ENCODE measurements at regions not wholly inside any gene's neighbourhood (a gene's known extent, or its start where the extent isn't known, plus 50 kb on each side); places are given as distances from the start of the nearest gene placed in this dataset.

GRCh38 chr13:77994166-77994565, 75.5 kb upstream of the EDNRB start:
- ChIA-PET CTCF (no interaction called here), POLR2A (ENCODE audit: low non-redundant PET) (interaction anchor here (0.6 kb wide), 1 partner anchor 101 kb away, joined by 6 read pairs; no protein-coding TSS in a partner anchor)
- H3K9me3 ChIP-seq (ENCODE audit: low read depth, low read length, poor library complexity, severe bottlenecking) = no peaks in the 10 kb centered on the region
- H3K4me3 ChIP-seq (ENCODE audit: low read depth, low read length, poor library complexity, severe bottlenecking) = no peak overlapping the region
- H3K4me1 ChIP-seq (ENCODE audit: insufficient read depth, low read length, poor library complexity, severe bottlenecking) = no peaks in the 10 kb centered on the region
- BruUV-seq (replicated peaks) = no TSS peak
- no peak for DNase-seq (ENCODE audit: low spot score)
- H3K27ac ChIP-seq (ENCODE audit: low read depth, low read length, poor library complexity, severe bottlenecking) = no peak overlapping the region
- intact Hi-C loops (cut with micrococcal nuclease; ENCODE audit: unreplicated experiment) = no loop called here
- TF ChIP-seq, protein P1, sequence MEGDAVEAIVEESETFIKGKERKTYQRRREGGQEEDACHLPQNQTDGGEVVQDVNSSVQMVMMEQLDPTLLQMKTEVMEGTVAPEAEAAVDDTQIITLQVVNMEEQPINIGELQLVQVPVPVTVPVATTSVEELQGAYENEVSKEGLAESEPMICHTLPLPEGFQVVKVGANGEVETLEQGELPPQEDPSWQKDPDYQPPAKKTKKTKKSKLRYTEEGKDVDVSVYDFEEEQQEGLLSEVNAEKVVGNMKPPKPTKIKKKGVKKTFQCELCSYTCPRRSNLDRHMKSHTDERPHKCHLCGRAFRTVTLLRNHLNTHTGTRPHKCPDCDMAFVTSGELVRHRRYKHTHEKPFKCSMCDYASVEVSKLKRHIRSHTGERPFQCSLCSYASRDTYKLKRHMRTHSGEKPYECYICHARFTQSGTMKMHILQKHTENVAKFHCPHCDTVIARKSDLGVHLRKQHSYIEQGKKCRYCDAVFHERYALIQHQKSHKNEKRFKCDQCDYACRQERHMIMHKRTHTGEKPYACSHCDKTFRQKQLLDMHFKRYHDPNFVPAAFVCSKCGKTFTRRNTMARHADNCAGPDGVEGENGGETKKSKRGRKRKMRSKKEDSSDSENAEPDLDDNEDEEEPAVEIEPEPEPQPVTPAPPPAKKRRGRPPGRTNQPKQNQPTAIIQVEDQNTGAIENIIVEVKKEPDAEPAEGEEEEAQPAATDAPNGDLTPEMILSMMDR (conservative IDR thresholded peaks at IDR 0.05; ENCODE audit: low read depth, low read length) = no peak
- TF ChIP-seq EZH2 (IDR thresholded peaks at IDR 0.05; ENCODE audit: borderline replicate concordance, low read depth, low read length, poor library complexity, severe bottlenecking) = no peak
- H3K36me3 ChIP-seq (ENCODE audit: insufficient read depth, low read length, poor library complexity, severe bottlenecking) = no peaks in the 10 kb centered on the region
- H3K27me3 ChIP-seq (replicated peaks; ENCODE audit: insufficient read depth, low read depth, low read length, poor library complexity) = no peaks in the 10 kb centered on the region

DNA sequence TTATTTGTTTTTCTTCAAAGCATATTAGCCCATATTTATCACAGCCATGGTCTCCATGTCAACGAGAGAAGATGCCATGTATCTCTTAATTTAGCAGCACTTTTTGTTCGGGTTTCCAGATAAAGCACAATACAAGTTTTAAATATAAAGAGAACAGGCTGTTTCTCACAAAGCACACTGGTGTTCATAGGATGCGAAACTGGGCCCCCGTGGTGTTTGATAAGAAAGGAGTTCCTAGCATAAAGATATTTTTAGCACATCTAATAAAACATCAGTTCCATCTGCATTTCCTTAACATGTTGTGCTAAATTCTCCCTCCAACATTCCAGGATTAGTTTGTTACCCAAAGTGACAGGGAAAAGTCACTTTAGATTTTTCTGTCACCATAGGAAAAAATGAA, 72.4 kb upstream of the EDNRB start:
- H3K4me1 ChIP-seq (ENCODE audit: insufficient read depth, low read length, poor library complexity, severe bottlenecking) = no peaks in the 10 kb centered on the region
- DNase-seq (ENCODE audit: low spot score) = no peak
- no peaks in the 10 kb centered on the region for H3K27me3 ChIP-seq (replicated peaks; ENCODE audit: insufficient read depth, low read depth, low read length, poor library complexity)
- H3K36me3 ChIP-seq (ENCODE audit: insufficient read depth, low read length, poor library complexity, severe bottlenecking) = no peaks in the 10 kb centered on the region
- TF ChIP-seq, protein P1 (conservative IDR thresholded peaks at IDR 0.05; ENCODE audit: low read depth, low read length) = no peak
- no peak for TF ChIP-seq EZH2 (IDR thresholded peaks at IDR 0.05; ENCODE audit: borderline replicate concordance, low read depth, low read length, poor library complexity, severe bottlenecking)
- ChIA-PET CTCF (no interaction called here), POLR2A (ENCODE audit: low non-redundant PET) (no interaction called here)
- no peaks in the 10 kb centered on the region for H3K9me3 ChIP-seq (ENCODE audit: low read depth, low read length, poor library complexity, severe bottlenecking)
- no peak overlapping the region for H3K4me3 ChIP-seq (ENCODE audit: low read depth, low read length, poor library complexity, severe bottlenecking)
- intact Hi-C loops (cut with micrococcal nuclease; ENCODE audit: unreplicated experiment) = no loop called here
- no TSS peak for BruUV-seq (replicated peaks)
- no peak overlapping the region for H3K27ac ChIP-seq (ENCODE audit: low read depth, low read length, poor library complexity, severe bottlenecking)

GRCh38 chr13:77989281-77989680, 70.7 kb upstream of the EDNRB start:
- H3K4me1 ChIP-seq (ENCODE audit: insufficient read depth, low read length, poor library complexity, severe bottlenecking) = no peaks in the 10 kb centered on the region
- no peaks in the 10 kb centered on the region for H3K9me3 ChIP-seq (ENCODE audit: low read depth, low read length, poor library complexity, severe bottlenecking)
- H3K27me3 ChIP-seq (replicated peaks; ENCODE audit: insufficient read depth, low read depth, low read length, poor library complexity) = no peaks in the 10 kb centered on the region
- DNase-seq (ENCODE audit: low spot score) = no peak
- no TSS peak for BruUV-seq (replicated peaks)
- H3K27ac ChIP-seq (ENCODE audit: low read depth, low read length, poor library complexity, severe bottlenecking) = no peak overlapping the region
- ChIA-PET CTCF (no interaction called here), POLR2A (ENCODE audit: low non-redundant PET) (no interaction called here)
- H3K4me3 ChIP-seq (ENCODE audit: low read depth, low read length, poor library complexity, severe bottlenecking) = no peak overlapping the region
- intact Hi-C loops (cut with micrococcal nuclease; ENCODE audit: unreplicated experiment) = no loop called here
- H3K36me3 ChIP-seq (ENCODE audit: insufficient read depth, low read length, poor library complexity, severe bottlenecking) = no peaks in the 10 kb centered on the region
- TF ChIP-seq EZH2 (IDR thresholded peaks at IDR 0.05; ENCODE audit: borderline replicate concordance, low read depth, low read length, poor library complexity, severe bottlenecking) = no peak
- TF ChIP-seq, protein P1 (conservative IDR thresholded peaks at IDR 0.05; ENCODE audit: low read depth, low read length) = no peak
